Jurkat, Clone E6-1 (cell line): ENCODE measurements at regions not wholly inside any gene's neighbourhood (a gene's known extent, or its start where the extent isn't known, plus 50 kb on each side); places are given as distances from the start of the nearest gene placed in this dataset.

ENCODE experiments used
- DNase-seq: peaks from one replicate; pipeline ENCODE4 v3.0.0-alpha.2; 2011; ENCODE audit warnings: low read depth, low spot score
- H3K4me3 ChIP-seq: 2 replicates; pipeline ENCODE4 v1.5.1; 2011; ENCODE audit warnings: mild to moderate bottlenecking, low read length, control low read depth, moderate library complexity

- H3K4me3 ChIP-seq = no peak overlapping the region
- no peak for DNase-seq
Observed at GRCh38 chr6:105620878-105621277, 218.0 kb upstream of the PREP start.

- no peak overlapping the region for H3K4me3 ChIP-seq
- no peak for DNase-seq
Observed at GRCh38 chr6:105619971-105620741, 217.3 kb upstream of the PREP start.

GRCh38 chr6:105618247-105618646 lies 215.4 kb upstream of the PREP start:
- DNase-seq = no peak
- H3K4me3 ChIP-seq = no peak overlapping the region

GRCh38 chr6:105616521-105616920 lies 213.6 kb upstream of the PREP start:
- H3K4me3 ChIP-seq = no peak overlapping the region
- DNase-seq = no peak

- H3K4me3 ChIP-seq = no peak overlapping the region
- no peak for DNase-seq
Observed at GRCh38 chr6:105611606-105612005, 208.7 kb upstream of the PREP start.

GRCh38 chr6:105609375-105609991 lies 206.6 kb upstream of the PREP start:
- no peak for DNase-seq
- H3K4me3 ChIP-seq = no peak overlapping the region

- DNase-seq = no peak
- no peak overlapping the region for H3K4me3 ChIP-seq
Observed at GRCh38 chr6:105608711-105609374, 206.0 kb upstream of the PREP start.

GRCh38 chr6:105607636-105608621 lies 205.0 kb upstream of the PREP start:
- H3K4me3 ChIP-seq = no peak overlapping the region
- no peak for DNase-seq

GRCh38 chr6:105606831-105607463 lies 204.1 kb upstream of the PREP start:
- DNase-seq = no peak
- H3K4me3 ChIP-seq = no peak overlapping the region

- no peak for DNase-seq
- H3K4me3 ChIP-seq = no peak overlapping the region
Observed at GRCh38 chr6:105604587-105604884, 201.7 kb upstream of the PREP start.

- DNase-seq = no peak
- no peak overlapping the region for H3K4me3 ChIP-seq
Observed at GRCh38 chr6:105603788-105604586, 201.1 kb upstream of the PREP start.

GRCh38 chr6:105601541-105602236 lies 198.8 kb upstream of the PREP start:
- H3K4me3 ChIP-seq = no peak overlapping the region
- no peak for DNase-seq

- DNase-seq = no peak
Observed at GRCh38 chr6:105600336-105601260, 197.7 kb upstream of the PREP start.

GRCh38 chr6:105598264-105598663 lies 195.4 kb upstream of the PREP start:
- H3K4me3 ChIP-seq = no peak overlapping the region
- no peak for DNase-seq

More at GRCh38 chr6:105600336-105601260, 197.7 kb upstream of the PREP start:
- no peak overlapping the region for H3K4me3 ChIP-seq

GRCh38 chr6:105596284-105596755 lies 193.4 kb upstream of the PREP start:
- no peak overlapping the region for H3K4me3 ChIP-seq
- DNase-seq = no peak

- no peak overlapping the region for H3K4me3 ChIP-seq
- DNase-seq = no peak
Observed at GRCh38 chr6:105595829-105596228, 192.9 kb upstream of the PREP start.
